Liver (tissue), 8 donors: ENCODE measurements at regions not wholly inside any gene's neighbourhood (a gene's known extent, or its start where the extent isn't known, plus 50 kb on each side); places are given as distances from the start of the nearest gene placed in this dataset.

Source experiments
- DNase-seq: peaks from one replicate; pipeline ENCODE4 v3.0.0-alpha.2; 2017; ENCODE audit warnings: low spot score
- H3K27ac ChIP-seq, 2 donors: one replicate each; pipeline ENCODE4 v1.7.0; 2013; ENCODE audit warnings: inconsistent platforms in 2 of 2, low read length in 2 of 2, control low read depth in 1 of 2, low read depth in 1 of 2, mild to moderate bottlenecking in 1 of 2
- H3K27me3 ChIP-seq, 4 donors: one replicate each; pipeline versions ENCODE4 v1.6.1 to v1.7.0; 2013; ENCODE audit warnings: low read length in 3 of 4, inconsistent platforms in 1 of 4, mild to moderate bottlenecking in 1 of 4, moderate library complexity in 1 of 4; ENCODE audit not compliant: control insufficient read depth in 4 of 4, insufficient read depth in 4 of 4
- H3K36me3 ChIP-seq, 4 donors: one replicate each; pipeline versions ENCODE4 v1.6.1 to v1.7.0; 2013; ENCODE audit warnings: low read length in 3 of 4, mild to moderate bottlenecking in 3 of 4, low read depth in 1 of 4, moderate library complexity in 1 of 4; ENCODE audit not compliant: control insufficient read depth in 4 of 4, insufficient read depth in 3 of 4
- H3K4me1 ChIP-seq, 4 donors: one replicate each; pipeline versions ENCODE4 v1.6.1 to v1.7.0; 2013; ENCODE audit warnings: low read length in 3 of 4, mild to moderate bottlenecking in 3 of 4, moderate library complexity in 1 of 4; ENCODE audit not compliant: control insufficient read depth in 4 of 4, insufficient read depth in 4 of 4
- H3K4me3 ChIP-seq, 3 donors: one replicate each; pipeline versions ENCODE4 v1.6.1 to v1.7.0; 2013; ENCODE audit warnings: low read length in 3 of 3, control low read depth in 1 of 3, low read depth in 1 of 3, mild to moderate bottlenecking in 1 of 3
- H3K9ac ChIP-seq, 2 donors: one replicate each; pipeline ENCODE4 v1.7.0; 2013; ENCODE audit warnings: low read length in 2 of 2, mild to moderate bottlenecking in 2 of 2, moderate library complexity in 2 of 2, control low read depth in 1 of 2, low read depth in 1 of 2
- H3K9me3 ChIP-seq, 4 donors: one replicate each; pipeline versions ENCODE4 v1.6.1 to v1.7.0; 2013; ENCODE audit warnings: low read length in 3 of 4; ENCODE audit not compliant: control insufficient read depth in 4 of 4
- ATF3 ChIP-seq: IDR thresholded peaks from 2 replicates; pipeline ENCODE4 v1.6.1; 2016; ENCODE audit warnings: antibody characterized with exemption
- CTCF ChIP-seq: fragments of 150-350 bp; IDR thresholded peaks from 2 replicates; pipeline ENCODE4 v1.5.1; 2017; ENCODE audit warnings: improper control_type of control experiment, low read depth, low read length; ENCODE audit not compliant: missing input control
- EGR1 ChIP-seq, 2 donors: IDR thresholded peaks; 2 replicates each; pipeline ENCODE4 v1.6.1; 2016 to 2018; ENCODE audit warnings: antibody characterized with exemption in 2 of 2, low read depth in 2 of 2
- FOXA1 ChIP-seq: IDR thresholded peaks from 2 replicates; pipeline ENCODE4 v1.6.1; 2016; ENCODE audit warnings: antibody characterized with exemption
- FOXA2 ChIP-seq: IDR thresholded peaks from 2 replicates; pipeline ENCODE4 v1.6.1; 2016; ENCODE audit warnings: antibody characterized with exemption
- GABPA ChIP-seq, 2 donors: IDR thresholded peaks in 1 of 2; conservative IDR thresholded peaks in 1 of 2; 2 replicates each; pipeline ENCODE4 v1.6.1; 2016; ENCODE audit warnings: antibody characterized with exemption in 2 of 2, mild to moderate bottlenecking in 1 of 2, moderate library complexity in 1 of 2
- HNF4A ChIP-seq, 2 donors: conservative IDR thresholded peaks; 2 replicates each; pipeline ENCODE4 v1.6.1; 2016; ENCODE audit warnings: antibody characterized with exemption in 2 of 2, mild to moderate bottlenecking in 2 of 2
- HNF4G ChIP-seq: IDR thresholded peaks from 2 replicates; pipeline ENCODE4 v1.6.1; 2016; ENCODE audit warnings: antibody characterized with exemption
- JUND ChIP-seq, 2 donors: IDR thresholded peaks; 2 replicates each; pipeline ENCODE4 v1.6.1; 2016; ENCODE audit warnings: antibody characterized with exemption in 2 of 2
- NR2F2 ChIP-seq: IDR thresholded peaks from 2 replicates; pipeline ENCODE4 v1.6.1; 2016; ENCODE audit warnings: antibody characterized with exemption
- RAD21 ChIP-seq, 2 donors: IDR thresholded peaks; 2 replicates each; pipeline ENCODE4 v1.6.1; 2016; ENCODE audit warnings: antibody characterized with exemption in 2 of 2, mild to moderate bottlenecking in 2 of 2
- REST ChIP-seq: IDR thresholded peaks from 2 replicates; pipeline ENCODE4 v1.6.1; 2016; ENCODE audit warnings: antibody characterized with exemption, mild to moderate bottlenecking
- RXRA ChIP-seq, 2 donors: IDR thresholded peaks; 2 replicates each; pipeline ENCODE4 v1.6.1; 2017 to 2018; ENCODE audit warnings: antibody characterized with exemption in 2 of 2, mild to moderate bottlenecking in 1 of 2
- SP1 ChIP-seq: IDR thresholded peaks from 2 replicates; pipeline ENCODE4 v1.6.1; 2018; ENCODE audit warnings: antibody characterized with exemption, mild to moderate bottlenecking
- YY1 ChIP-seq: IDR thresholded peaks from 2 replicates; pipeline ENCODE4 v1.6.1; 2016; ENCODE audit warnings: antibody characterized with exemption, mild to moderate bottlenecking
- ZBTB33 ChIP-seq: IDR thresholded peaks from 2 replicates; pipeline ENCODE4 v1.6.1; 2016; ENCODE audit warnings: antibody characterized with exemption
- WGBS: extraction: QIAGEN DNeasy Blood & Tissue Kit; methylation state at CpG from one replicate; pipeline ENCODE4 v1.1.7; 2013; 5-methylcytosine and 5-hydroxymethylcytosine counted together
- TF ChIP-seq, protein P1 (sequence below): IDR thresholded peaks from 2 replicates; pipeline ENCODE4 v1.6.1; 2016; ENCODE audit warnings: antibody characterized with exemption
- donor health status: healthy.
- donor health status: healthy.
- donor health status: healthy.
- donor health status: healthy.
- donor health status: healthy.

- H3K27ac ChIP-seq = no peak overlapping the region
- H3K27me3 ChIP-seq = peaks cover 0 to 3% (median 0%) of the 10 kb centered on the region in 4 donors
- no peaks in the 10 kb centered on the region for H3K4me1 ChIP-seq
- no peak for DNase-seq
- no peak overlapping the region for H3K9ac ChIP-seq
- WGBS = 69% methylated on average over 2 of the region's 2 CpGs
- TF ChIP-seq RAD21 (IDR thresholded peaks at IDR 0.05) (no peak), ZBTB33 (no peak), GABPA (IDR thresholded peaks at IDR 0.05 in 1 of 2, conservative IDR thresholded peaks at IDR 0.05 in 1 of 2) (no peak), HNF4A (conservative IDR thresholded peaks at IDR 0.05) (no peak), YY1 (no peak), CTCF (no peak), REST (no peak), RXRA (IDR thresholded peaks at IDR 0.05) (no peak), FOXA2 (no peak), HNF4G (no peak), FOXA1 (no peak), SP1 (no peak), NR2F2 (no peak), ATF3 (no peak)
- TF ChIP-seq, protein P1, sequence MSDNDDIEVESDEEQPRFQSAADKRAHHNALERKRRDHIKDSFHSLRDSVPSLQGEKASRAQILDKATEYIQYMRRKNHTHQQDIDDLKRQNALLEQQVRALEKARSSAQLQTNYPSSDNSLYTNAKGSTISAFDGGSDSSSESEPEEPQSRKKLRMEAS = no peak
- H3K36me3 ChIP-seq = no peaks in the 10 kb centered on the region
- no peak overlapping the region for H3K4me3 ChIP-seq
- H3K9me3 ChIP-seq = no peaks in the 10 kb centered on the region
Measured at GRCh38 chr4:17246656-17247055, 265.2 kb downstream of the QDPR start.

DNA sequence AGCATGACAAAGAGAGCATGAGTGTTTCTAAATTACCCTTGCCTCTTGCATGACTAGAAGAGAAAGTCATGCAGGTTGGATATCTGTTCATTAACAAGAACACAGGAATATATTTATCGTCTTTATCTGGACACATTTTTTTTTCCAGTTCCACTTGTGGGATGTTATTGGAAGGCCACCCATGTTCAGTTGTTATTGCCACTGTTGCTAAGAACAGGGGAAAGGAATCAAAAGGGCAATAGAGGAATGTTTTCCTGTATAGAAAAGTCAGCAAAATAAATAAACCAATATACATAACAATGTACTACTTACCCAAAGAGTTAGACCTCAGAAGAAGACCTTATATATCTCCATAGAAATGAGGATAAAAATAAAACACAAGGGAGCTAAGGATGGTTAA is 270.1 kb downstream of the QDPR start:
- no peak for DNase-seq
- WGBS = 88% methylated on average over 1 of the region's 1 CpG
- no peaks in the 10 kb centered on the region for H3K36me3 ChIP-seq
- H3K9ac ChIP-seq = no peak overlapping the region
- H3K27ac ChIP-seq = no peak overlapping the region
- no peaks in the 10 kb centered on the region for H3K27me3 ChIP-seq
- H3K4me1 ChIP-seq = no peaks in the 10 kb centered on the region
- H3K4me3 ChIP-seq = no peak overlapping the region
- no peaks in the 10 kb centered on the region for H3K9me3 ChIP-seq
- TF ChIP-seq, protein P1 = no peak
- no peak for TF ChIP-seq JUND (IDR thresholded peaks at IDR 0.05)
- TF ChIP-seq EGR1 (IDR thresholded peaks at IDR 0.05; ENCODE audit: low read depth in 2 of 2) = no peak
